ES-I3 (cell line): ENCODE measurements at regions not wholly inside any gene's neighbourhood (a gene's known extent, or its start where the extent isn't known, plus 50 kb on each side); places are given as distances from the start of the nearest gene placed in this dataset.
"Not testable (repeated sequence)": the region's sequence is repeated elsewhere in the genome, so short reads cannot be mapped to it uniquely, and the experiment has no call there.

Source experiments
- H3K36me3 ChIP-seq: 2 replicates; pipeline ENCODE4 v1.6.1; 2013; ENCODE audit warnings: mild to moderate bottlenecking, low read length, control low read depth, moderate library complexity; ENCODE audit not compliant: insufficient read depth
- H3K4me1 ChIP-seq: 2 replicates; pipeline ENCODE4 v1.6.1; 2013; ENCODE audit warnings: mild to moderate bottlenecking, control low read depth, low read length; ENCODE audit not compliant: insufficient read depth
- H3K9ac ChIP-seq: 2 replicates; pipeline ENCODE4 v1.6.1; 2013; ENCODE audit warnings: low read depth, mild to moderate bottlenecking, low read length, moderate library complexity
- H3K9me3 ChIP-seq: 2 replicates; pipeline ENCODE4 v1.6.1; 2013; ENCODE audit warnings: mild to moderate bottlenecking, low read length, moderate library complexity; ENCODE audit not compliant: control insufficient read depth, insufficient read depth

GRCh38 chr10:33621101-33621500 is 286.6 kb upstream of the NRP1 start:
- Histone ChIP-seq H3K9ac (no peak overlapping the region), H3K9me3 (no peaks in the 10 kb centered on the region), H3K36me3 (no peaks in the 10 kb centered on the region), H3K4me1 (no peaks in the 10 kb centered on the region)

GRCh38 chr10:33618196-33618595 is 283.7 kb upstream of the NRP1 start:
- no peaks in the 10 kb centered on the region for H3K4me1 ChIP-seq
- no peak overlapping the region for H3K9ac ChIP-seq
- no peaks in the 10 kb centered on the region for H3K9me3 ChIP-seq
- no peaks in the 10 kb centered on the region for H3K36me3 ChIP-seq

GRCh38 chr10:33617381-33618080 is 283.1 kb upstream of the NRP1 start:
- no peaks in the 10 kb centered on the region for H3K9me3 ChIP-seq
- no peaks in the 10 kb centered on the region for H3K4me1 ChIP-seq
- H3K36me3 ChIP-seq = no peaks in the 10 kb centered on the region
- H3K9ac ChIP-seq = no peak overlapping the region

GRCh38 chr10:33616956-33617355 is 282.5 kb upstream of the NRP1 start:
- no peaks in the 10 kb centered on the region for H3K4me1 ChIP-seq
- H3K36me3 ChIP-seq = no peaks in the 10 kb centered on the region
- peaks cover under 1% of the 10 kb centered on the region; the same call in 1 of the 2 replicates for H3K9me3 ChIP-seq
- H3K9ac ChIP-seq = no peak overlapping the region

- Histone ChIP-seq H3K9ac (no peak overlapping the region), H3K9me3 (peaks cover 4% of the 10 kb centered on the region; the same call in 1 of the 2 replicates), H3K36me3 (no peaks in the 10 kb centered on the region), H3K4me1 (peaks cover 9% of the 10 kb centered on the region; the same call in 1 of the 2 replicates)
Observed at GRCh38 chr10:33612551-33612950, 278.1 kb upstream of the NRP1 start.

GRCh38 chr10:33612116-33612515 is 277.6 kb upstream of the NRP1 start:
- Histone ChIP-seq H3K9ac (no peak overlapping the region), H3K9me3 (peaks cover 4% of the 10 kb centered on the region; the same call in 1 of the 2 replicates), H3K4me1 (peaks cover 9% of the 10 kb centered on the region; the same call in 1 of the 2 replicates), H3K36me3 (no peaks in the 10 kb centered on the region)

- Histone ChIP-seq H3K9ac (no peak overlapping the region), H3K9me3 (peaks cover 4% of the 10 kb centered on the region; the same call in 1 of the 2 replicates), H3K4me1 (peaks cover 9% of the 10 kb centered on the region; the same call in 1 of the 2 replicates), H3K36me3 (no peaks in the 10 kb centered on the region)
Observed at GRCh38 chr10:33611423-33611822, 277.0 kb upstream of the NRP1 start.

GRCh38 chr10:33609546-33609945 is 275.1 kb upstream of the NRP1 start:
- H3K9me3 ChIP-seq = peaks cover 4% of the 10 kb centered on the region; the same call in 1 of the 2 replicates

GRCh38 chr10:33602278-33602677 is 267.8 kb upstream of the NRP1 start:
- Histone ChIP-seq H3K9me3 (peaks cover 9% of the 10 kb centered on the region; the same call in 1 of the 2 replicates), H3K36me3 (no peaks in the 10 kb centered on the region), H3K4me1 (no peaks in the 10 kb centered on the region), H3K9ac (no peak overlapping the region)

More at GRCh38 chr10:33609546-33609945, 275.1 kb upstream of the NRP1 start:
- H3K9ac ChIP-seq = no peak overlapping the region
- no peaks in the 10 kb centered on the region for H3K36me3 ChIP-seq
- H3K4me1 ChIP-seq = peaks cover 9% of the 10 kb centered on the region; the same call in 1 of the 2 replicates

- H3K36me3 ChIP-seq = no peaks in the 10 kb centered on the region
- H3K9me3 ChIP-seq = peaks cover 9% of the 10 kb centered on the region; the same call in 1 of the 2 replicates
- no peak overlapping the region for H3K9ac ChIP-seq
- H3K4me1 ChIP-seq = no peaks in the 10 kb centered on the region
Observed at GRCh38 chr10:33600381-33600780, 265.9 kb upstream of the NRP1 start.

GRCh38 chr10:33596422-33596821 is 262.0 kb upstream of the NRP1 start:
- H3K36me3 ChIP-seq = no peaks in the 10 kb centered on the region
- no peaks in the 10 kb centered on the region for H3K4me1 ChIP-seq
- peaks cover 9% of the 10 kb centered on the region; the same call in 1 of the 2 replicates for H3K9me3 ChIP-seq
- no peak overlapping the region for H3K9ac ChIP-seq

- H3K9me3 ChIP-seq = peaks cover 6% of the 10 kb centered on the region; the same call in 1 of the 2 replicates
- no peaks in the 10 kb centered on the region for H3K36me3 ChIP-seq
- H3K4me1 ChIP-seq = no peaks in the 10 kb centered on the region
- H3K9ac ChIP-seq = no peak overlapping the region
Observed at GRCh38 chr10:33594475-33594874, 260.0 kb upstream of the NRP1 start.

- H3K9me3 ChIP-seq = peaks cover 16% of the 10 kb centered on the region; the same call in 1 of the 2 replicates
- H3K4me1 ChIP-seq = no peaks in the 10 kb centered on the region
- H3K9ac ChIP-seq = no peak overlapping the region
- no peaks in the 10 kb centered on the region for H3K36me3 ChIP-seq
Observed at GRCh38 chr10:33588974-33589600, 254.6 kb upstream of the NRP1 start.

GRCh38 chr10:33584596-33584995 is 250.1 kb upstream of the NRP1 start:
- not testable (repeated sequence) for H3K9ac ChIP-seq, H3K4me1 ChIP-seq, H3K36me3 ChIP-seq
- H3K9me3 ChIP-seq = peaks cover 16% of the 10 kb centered on the region; the same call in 1 of the 2 replicates

GRCh38 chr10:33579996-33580395 is 245.5 kb upstream of the NRP1 start:
- Histone ChIP-seq H3K36me3 (no peaks in the 10 kb centered on the region), H3K9me3 (no peaks in the 10 kb centered on the region), H3K9ac (no peak overlapping the region), H3K4me1 (no peaks in the 10 kb centered on the region)
